ENCODE measurements at regions not wholly inside any gene's neighbourhood (a gene's known extent, or its start where the extent isn't known, plus 50 kb on each side); places are given as distances from the start of the nearest gene placed in this dataset.
A peak's percentile ranks its signal among the peaks of the same experiment; 100 is the strongest.

- Histone ChIP-seq H3K27me3 (ENCODE audit: control insufficient read depth, insufficient read depth, low read length) (no peaks in the 10 kb centered on the region), H4K5ac (ENCODE audit: low read depth, low read length) (peak overlapping the region; percentile 24; the same call in 1 of the 2 replicates), H3K4ac (ENCODE audit: low read depth, low read length) (peak overlapping the region; percentile 66), H3K14ac (replicated peaks; ENCODE audit: low read depth, low read length) (peak overlapping the region; percentile 88), H3K79me1 (ENCODE audit: low read depth in 1 of 2, low read length in 2 of 2) (no peaks in the 10 kb centered on the region), H2BK5ac (ENCODE audit: low read depth, low read length, poor library complexity, severe bottlenecking) (peak overlapping the region; percentile 83), H2BK15ac (ENCODE audit: low read depth, low read length) (no peak overlapping the region), H2AFZ (replicated peaks; ENCODE audit: low read length, poor library complexity) (peak overlapping the region; percentile 51), H2AK5ac (ENCODE audit: low read depth, low read length) (peak overlapping the region; percentile 80), H2BK20ac (ENCODE audit: low read depth, low read length) (peak overlapping the region; percentile 100; the same call in 1 of the 2 replicates), H4K8ac (ENCODE audit: low read depth in 2 of 2, low read length in 2 of 2) (peak overlapping the region; percentile 1 to 70; a peak in 3 of 4 replicates), H2AK9ac (replicated peaks; ENCODE audit: low read depth, low read length, poor library complexity) (peak overlapping the region; percentile 49), H3K4me1 (ENCODE audit: control insufficient read depth, insufficient read depth, low read length) (peaks cover 10% of the 10 kb centered on the region), H4K20me1 (ENCODE audit: insufficient read depth, low read length) (no peaks in the 10 kb centered on the region), H3K9ac (ENCODE audit: low read depth, low read length) (no peak overlapping the region), H3K56ac (ENCODE audit: extremely low read depth, insufficient read depth, low read length) (no peak overlapping the region; the same call in 1 of the 2 replicates), H3K36me3 (ENCODE audit: control insufficient read depth, insufficient read depth, low read length) (no peaks in the 10 kb centered on the region), H3K4me2 (ENCODE audit: low read depth, low read length) (peak overlapping the region; percentile 17), H3K27ac (ENCODE audit: insufficient read depth, low read length) (peak overlapping the region; percentile 67), H3K9me1 (ENCODE audit: insufficient read depth, low read length) (peaks cover 7% of the 10 kb centered on the region; the same call in 1 of the 2 replicates), H3K9me3 (ENCODE audit: control insufficient read depth, insufficient read depth, low read length) (peaks cover 3% of the 10 kb centered on the region; the same call in 1 of the 2 replicates), H2BK120ac (ENCODE audit: low read depth, low read length) (peak overlapping the region; percentile 84), H4K91ac (ENCODE audit: insufficient read depth, low read depth, low read length) (peak overlapping the region; percentile 74), H3K23ac (ENCODE audit: low read depth, low read length) (peak overlapping the region; percentile 1; the same call in 1 of the 2 replicates), H3K4me3 (ENCODE audit: insufficient read depth, low read depth, low read length) (no peak overlapping the region), H3K18ac (ENCODE audit: low read depth, low read length) (peak overlapping the region; percentile 33; the same call in 1 of the 2 replicates)
- intact Hi-C loops (cut with micrococcal nuclease), result no loop called here
- DNase-seq (peak; percentile 98), ATAC-seq (ENCODE audit: low read depth) (peak; percentile 98)
- POLR2A ChIA-PET (ENCODE audit: unreplicated experiment), result no interaction called here
- WGBS, 2 experiments (ENCODE audit: extremely low coverage in 2 of 2, insufficient read length in 1 of 2), result 5% methylated on average over 3 of the region's 8 CpGs; no CpG with 5 or more reads in 1 of the 2 experiments
- CTCF ChIA-PET, result no interaction called here
- BruUV-seq (replicated peaks), result no TSS peak
- TF ChIP-seq CHD1 (IDR thresholded peaks at IDR 0.05; ENCODE audit: low read depth, low read length) (no peak), NFE2L2 (IDR thresholded peaks at IDR 0.05; ENCODE audit: low read depth, low read length) (no peak; the same call in 1 of the 2 replicates), SMC3 (IDR thresholded peaks at IDR 0.05; ENCODE audit: low read depth, low read length) (no peak), RCOR1 (IDR thresholded peaks at IDR 0.05; ENCODE audit: insufficient replicate concordance, low read length) (peak; percentile 7), POLR2A (IDR thresholded peaks at IDR 0.05; ENCODE audit: low read depth, low read length) (no peak), RAD21 (IDR thresholded peaks at IDR 0.05; ENCODE audit: low read length) (no peak), BHLHE40 (IDR thresholded peaks at IDR 0.05; ENCODE audit: low read depth, low read length) (peak; percentile 77), RFX5 (IDR thresholded peaks at IDR 0.05; ENCODE audit: low read depth, low read length) (no peak), MAZ (IDR thresholded peaks at IDR 0.05; ENCODE audit: borderline replicate concordance, low read depth, low read length) (no peak), ELK1 (IDR thresholded peaks at IDR 0.05; ENCODE audit: borderline replicate concordance, low read depth, low read length) (no peak), CTCF (conservative IDR thresholded peaks at IDR 0.05; ENCODE audit: low read depth, low read length) (no peak), MAFK (IDR thresholded peaks at IDR 0.05; ENCODE audit: low read depth, low read length) (peak; percentile 86), MXI1 (IDR thresholded peaks at IDR 0.05; ENCODE audit: borderline replicate concordance, low read depth, low read length) (no peak), CEBPB (IDR thresholded peaks at IDR 0.05; ENCODE audit: low read depth, low read length) (no peak; the same call in 1 of the 2 replicates), FOS (IDR thresholded peaks at IDR 0.05; ENCODE audit: low read depth, low read length) (peak; percentile 88)
- TF ChIP-seq, protein P1, sequence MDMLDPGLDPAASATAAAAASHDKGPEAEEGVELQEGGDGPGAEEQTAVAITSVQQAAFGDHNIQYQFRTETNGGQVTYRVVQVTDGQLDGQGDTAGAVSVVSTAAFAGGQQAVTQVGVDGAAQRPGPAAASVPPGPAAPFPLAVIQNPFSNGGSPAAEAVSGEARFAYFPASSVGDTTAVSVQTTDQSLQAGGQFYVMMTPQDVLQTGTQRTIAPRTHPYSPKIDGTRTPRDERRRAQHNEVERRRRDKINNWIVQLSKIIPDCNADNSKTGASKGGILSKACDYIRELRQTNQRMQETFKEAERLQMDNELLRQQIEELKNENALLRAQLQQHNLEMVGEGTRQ (IDR thresholded peaks at IDR 0.05; ENCODE audit: low read depth, low read length), result no peak
- in situ Hi-C loops (cut with MboI; ENCODE audit: low sequenced_read_pairs), result no loop called here
- dilution Hi-C loops (cut with HindIII; ENCODE audit: low sequenced_read_pairs, unreplicated experiment), result no loop called here
Measured at GRCh38 chr20:60249436-60249835, 291.2 kb downstream of the CDH26 start.
